Common myeloid progenitor, CD34-positive (primary cell): ENCODE measurements at regions not wholly inside any gene's neighbourhood (a gene's known extent, or its start where the extent isn't known, plus 50 kb on each side); places are given as distances from the start of the nearest gene placed in this dataset.

Experiments used
- CTCF ChIA-PET: fragments of 350-600 bp; sonication (Branson Sonifier 250); formaldehyde crosslinking; loops from one replicate; lab custom pipeline; 2021; ENCODE audit warnings: antibody characterized with exemption; lab: Charles Lee
- POLR2A ChIA-PET: fragments of 350-600 bp; sonication (Branson Sonifier 250); formaldehyde crosslinking; loops from one replicate; lab custom pipeline; 2021; ENCODE audit warnings: antibody characterized with exemption; lab: Charles Lee
- DNase-seq, 3 donors: peaks; one replicate each; pipeline versions ENCODE4 v3.0.0 to v3.0.0-alpha.2; 2013
- H3K27ac ChIP-seq, 2 experiments: 1 replicate in 1 of 2; 2 replicates in 1 of 2; pipeline ENCODE4 v1.7.0; 2013; ENCODE audit warnings: inconsistent platforms in 2 of 2, low read length in 2 of 2, mild to moderate bottlenecking in 2 of 2, low read depth in 1 of 2, moderate library complexity in 1 of 2; ENCODE audit not compliant: severe bottlenecking in 2 of 2, insufficient read depth in 1 of 2, poor library complexity in 1 of 2
- H3K27me3 ChIP-seq, 5 experiments: replicated peaks in 2 of 5; 1 replicate in 3 of 5; 2 replicates in 2 of 5; pipeline versions ENCODE4 v1.6.1 to v1.7.0; 2013; ENCODE audit warnings: low read length in 4 of 5, mild to moderate bottlenecking in 2 of 5, moderate library complexity in 2 of 5, inconsistent platforms in 1 of 5; ENCODE audit not compliant: insufficient read depth in 5 of 5, control insufficient read depth in 4 of 5
- H3K36me3 ChIP-seq, 4 experiments: 1 replicate in 2 of 4; 2 replicates in 2 of 4; pipeline versions ENCODE4 v1.6.1 to v1.7.0; 2013; ENCODE audit warnings: low read length in 3 of 4, control low read depth in 1 of 4, mild to moderate bottlenecking in 1 of 4; ENCODE audit not compliant: control insufficient read depth in 4 of 4, insufficient read depth in 4 of 4
- H3K4me1 ChIP-seq, 4 experiments: 1 replicate in 3 of 4; 2 replicates in 1 of 4; pipeline versions ENCODE4 v1.6.1 to v1.7.1; 2013; ENCODE audit warnings: low read length in 3 of 4, mild to moderate bottlenecking in 3 of 4, control low read depth in 1 of 4, inconsistent platforms in 1 of 4, moderate library complexity in 1 of 4; ENCODE audit not compliant: control insufficient read depth in 4 of 4, insufficient read depth in 4 of 4; ENCODE audit errors: control extremely low read depth in 1 of 4
- H3K4me3 ChIP-seq, 7 experiments: 1 replicate in 4 of 7; 2 replicates in 3 of 7; pipeline versions ENCODE4 v1.5.1 to v1.7.0; 2013; ENCODE audit warnings: mild to moderate bottlenecking in 7 of 7, low read length in 6 of 7, moderate library complexity in 6 of 7, inconsistent platforms in 2 of 7, low read depth in 2 of 7, control low read depth in 1 of 7; ENCODE audit not compliant: insufficient read depth in 4 of 7, control insufficient read depth in 1 of 7; ENCODE audit errors: extremely low read depth in 1 of 7
- H3K9me3 ChIP-seq, 5 experiments: 1 replicate in 4 of 5; 2 replicates in 1 of 5; pipeline versions ENCODE4 v1.6.1 to v1.7.1; 2013; ENCODE audit warnings: low read length in 4 of 5, mild to moderate bottlenecking in 2 of 5, inconsistent platforms in 1 of 5, low read depth in 1 of 5, moderate library complexity in 1 of 5; ENCODE audit not compliant: control insufficient read depth in 4 of 5, insufficient read depth in 2 of 5; ENCODE audit errors: control extremely low read depth in 1 of 5
- WGBS: methylation state at CpG from one replicate; pipeline ENCODE4 v1.1.5; 2013; ENCODE audit not compliant: insufficient coverage; 5-methylcytosine and 5-hydroxymethylcytosine counted together

- ChIA-PET POLR2A (no interaction called here), CTCF (no interaction called here)
- DNase-seq, result no peak
- no CpG with 5 or more reads among the region's 2 CpGs for WGBS
- Histone ChIP-seq H3K36me3 (no peaks in the 10 kb centered on the region), H3K4me1 (no peaks in the 10 kb centered on the region), H3K27ac (no peak overlapping the region), H3K27me3 (no peaks in the 10 kb centered on the region), H3K4me3 (no peak overlapping the region), H3K9me3 (peaks cover 0 to 2% (median 0%) of the 10 kb centered on the region in 5 experiments)
Observed at GRCh38 chr5:123249446-123249845, 160.4 kb downstream of the PRDM6 start.

- ChIA-PET POLR2A (no interaction called here), CTCF (no interaction called here)
- no peak for DNase-seq
- Histone ChIP-seq H3K27ac (no peak overlapping the region), H3K4me1 (no peaks in the 10 kb centered on the region), H3K36me3 (no peaks in the 10 kb centered on the region), H3K27me3 (no peaks in the 10 kb centered on the region), H3K9me3 (peaks cover 0 to 2% (median 0%) of the 10 kb centered on the region in 5 experiments), H3K4me3 (no peak overlapping the region)
- 86% methylated on average over 1 of the region's 1 CpG for WGBS
Observed at GRCh38 chr5:123245689-123246088, 156.6 kb downstream of the PRDM6 start.

- ChIA-PET CTCF (no interaction called here), POLR2A (no interaction called here)
- 100% methylated on average over 1 of the region's 2 CpGs for WGBS
- Histone ChIP-seq H3K9me3 (peaks cover 0 to 2% (median 0%) of the 10 kb centered on the region in 5 experiments), H3K4me3 (no peak overlapping the region), H3K27me3 (no peaks in the 10 kb centered on the region), H3K36me3 (no peaks in the 10 kb centered on the region), H3K4me1 (no peaks in the 10 kb centered on the region), H3K27ac (no peak overlapping the region)
- DNase-seq, result no peak
Observed at GRCh38 chr5:123244458-123244857, 155.4 kb downstream of the PRDM6 start.
